ENCODE measurements at regions not wholly inside any gene's neighbourhood (a gene's known extent, or its start where the extent isn't known, plus 50 kb on each side); places are given as distances from the start of the nearest gene placed in this dataset.

DNA sequence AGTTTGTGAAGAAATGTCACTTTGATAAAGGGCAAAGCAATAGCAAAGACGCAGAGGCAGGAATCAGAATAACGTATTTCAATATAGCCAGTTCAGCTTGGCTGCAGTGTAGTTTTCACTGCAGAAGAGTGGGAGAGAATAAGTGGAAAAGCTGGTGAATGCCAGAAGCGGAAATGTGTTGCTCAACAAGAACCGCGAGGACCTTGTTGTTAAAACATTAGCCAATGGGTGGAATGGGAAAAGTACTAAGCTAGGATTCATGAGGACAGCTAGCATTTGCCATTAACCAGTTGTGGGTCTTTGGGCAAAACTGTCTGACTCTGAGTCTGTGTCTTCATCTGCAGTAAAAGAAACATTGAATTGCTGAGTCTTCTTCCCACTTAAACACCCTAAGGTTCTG lies 292.9 kb upstream of the GRIP1 start:
- Histone ChIP-seq H3K36me3 (ENCODE audit: insufficient read depth) (no peaks in the 10 kb centered on the region), H3K27me3 (ENCODE audit: insufficient read depth) (no peaks in the 10 kb centered on the region), H3K4me3 (no peak overlapping the region), H3K9me2 (ENCODE audit: insufficient read depth) (no peaks in the 10 kb centered on the region), H3K4me2 (no peak overlapping the region), H3F3A (replicated peaks; ENCODE audit: low read depth) (no peaks in the 10 kb centered on the region), H3K4me1 (ENCODE audit: insufficient read depth) (no peaks in the 10 kb centered on the region), H3K27ac (ENCODE audit: low read depth) (no peak overlapping the region), H4K20me1 (replicated peaks; ENCODE audit: insufficient read depth) (no peaks in the 10 kb centered on the region), H2AFZ (no peak overlapping the region), H3K79me2 (replicated peaks; ENCODE audit: insufficient read depth) (peaks cover 5% of the 10 kb centered on the region; the same call in 1 of the 2 replicates)
- Mint-ChIP-seq H3K9me3 (no peaks in the 10 kb centered on the region), H3K27me3 (ENCODE audit: insufficient read depth, low read depth, poor library complexity) (peaks cover 3% of the 10 kb centered on the region), H3K4me1 (peaks cover 6% of the 10 kb centered on the region), H3K4me3 (no peak overlapping the region), H3K36me3 (ENCODE audit: low read depth) (no peaks in the 10 kb centered on the region), H3K27ac (no peak overlapping the region)
- TF ChIP-seq POLR2AphosphoS5 (IDR thresholded peaks at IDR 0.05; ENCODE audit: low read depth) (no peak), STAT1 (IDR thresholded peaks at IDR 0.05; ENCODE audit: unreplicated experiment) (no peak), ZNF114 (CRISPR knock-in tag; IDR thresholded peaks at IDR 0.05) (no peak), CREB1 (CRISPR knock-in tag; IDR thresholded peaks at IDR 0.05; ENCODE audit: low read depth) (no peak), NANOG (IDR thresholded peaks at IDR 0.05; ENCODE audit: borderline replicate concordance) (no peak)
- TF ChIP-seq, protein P1, sequence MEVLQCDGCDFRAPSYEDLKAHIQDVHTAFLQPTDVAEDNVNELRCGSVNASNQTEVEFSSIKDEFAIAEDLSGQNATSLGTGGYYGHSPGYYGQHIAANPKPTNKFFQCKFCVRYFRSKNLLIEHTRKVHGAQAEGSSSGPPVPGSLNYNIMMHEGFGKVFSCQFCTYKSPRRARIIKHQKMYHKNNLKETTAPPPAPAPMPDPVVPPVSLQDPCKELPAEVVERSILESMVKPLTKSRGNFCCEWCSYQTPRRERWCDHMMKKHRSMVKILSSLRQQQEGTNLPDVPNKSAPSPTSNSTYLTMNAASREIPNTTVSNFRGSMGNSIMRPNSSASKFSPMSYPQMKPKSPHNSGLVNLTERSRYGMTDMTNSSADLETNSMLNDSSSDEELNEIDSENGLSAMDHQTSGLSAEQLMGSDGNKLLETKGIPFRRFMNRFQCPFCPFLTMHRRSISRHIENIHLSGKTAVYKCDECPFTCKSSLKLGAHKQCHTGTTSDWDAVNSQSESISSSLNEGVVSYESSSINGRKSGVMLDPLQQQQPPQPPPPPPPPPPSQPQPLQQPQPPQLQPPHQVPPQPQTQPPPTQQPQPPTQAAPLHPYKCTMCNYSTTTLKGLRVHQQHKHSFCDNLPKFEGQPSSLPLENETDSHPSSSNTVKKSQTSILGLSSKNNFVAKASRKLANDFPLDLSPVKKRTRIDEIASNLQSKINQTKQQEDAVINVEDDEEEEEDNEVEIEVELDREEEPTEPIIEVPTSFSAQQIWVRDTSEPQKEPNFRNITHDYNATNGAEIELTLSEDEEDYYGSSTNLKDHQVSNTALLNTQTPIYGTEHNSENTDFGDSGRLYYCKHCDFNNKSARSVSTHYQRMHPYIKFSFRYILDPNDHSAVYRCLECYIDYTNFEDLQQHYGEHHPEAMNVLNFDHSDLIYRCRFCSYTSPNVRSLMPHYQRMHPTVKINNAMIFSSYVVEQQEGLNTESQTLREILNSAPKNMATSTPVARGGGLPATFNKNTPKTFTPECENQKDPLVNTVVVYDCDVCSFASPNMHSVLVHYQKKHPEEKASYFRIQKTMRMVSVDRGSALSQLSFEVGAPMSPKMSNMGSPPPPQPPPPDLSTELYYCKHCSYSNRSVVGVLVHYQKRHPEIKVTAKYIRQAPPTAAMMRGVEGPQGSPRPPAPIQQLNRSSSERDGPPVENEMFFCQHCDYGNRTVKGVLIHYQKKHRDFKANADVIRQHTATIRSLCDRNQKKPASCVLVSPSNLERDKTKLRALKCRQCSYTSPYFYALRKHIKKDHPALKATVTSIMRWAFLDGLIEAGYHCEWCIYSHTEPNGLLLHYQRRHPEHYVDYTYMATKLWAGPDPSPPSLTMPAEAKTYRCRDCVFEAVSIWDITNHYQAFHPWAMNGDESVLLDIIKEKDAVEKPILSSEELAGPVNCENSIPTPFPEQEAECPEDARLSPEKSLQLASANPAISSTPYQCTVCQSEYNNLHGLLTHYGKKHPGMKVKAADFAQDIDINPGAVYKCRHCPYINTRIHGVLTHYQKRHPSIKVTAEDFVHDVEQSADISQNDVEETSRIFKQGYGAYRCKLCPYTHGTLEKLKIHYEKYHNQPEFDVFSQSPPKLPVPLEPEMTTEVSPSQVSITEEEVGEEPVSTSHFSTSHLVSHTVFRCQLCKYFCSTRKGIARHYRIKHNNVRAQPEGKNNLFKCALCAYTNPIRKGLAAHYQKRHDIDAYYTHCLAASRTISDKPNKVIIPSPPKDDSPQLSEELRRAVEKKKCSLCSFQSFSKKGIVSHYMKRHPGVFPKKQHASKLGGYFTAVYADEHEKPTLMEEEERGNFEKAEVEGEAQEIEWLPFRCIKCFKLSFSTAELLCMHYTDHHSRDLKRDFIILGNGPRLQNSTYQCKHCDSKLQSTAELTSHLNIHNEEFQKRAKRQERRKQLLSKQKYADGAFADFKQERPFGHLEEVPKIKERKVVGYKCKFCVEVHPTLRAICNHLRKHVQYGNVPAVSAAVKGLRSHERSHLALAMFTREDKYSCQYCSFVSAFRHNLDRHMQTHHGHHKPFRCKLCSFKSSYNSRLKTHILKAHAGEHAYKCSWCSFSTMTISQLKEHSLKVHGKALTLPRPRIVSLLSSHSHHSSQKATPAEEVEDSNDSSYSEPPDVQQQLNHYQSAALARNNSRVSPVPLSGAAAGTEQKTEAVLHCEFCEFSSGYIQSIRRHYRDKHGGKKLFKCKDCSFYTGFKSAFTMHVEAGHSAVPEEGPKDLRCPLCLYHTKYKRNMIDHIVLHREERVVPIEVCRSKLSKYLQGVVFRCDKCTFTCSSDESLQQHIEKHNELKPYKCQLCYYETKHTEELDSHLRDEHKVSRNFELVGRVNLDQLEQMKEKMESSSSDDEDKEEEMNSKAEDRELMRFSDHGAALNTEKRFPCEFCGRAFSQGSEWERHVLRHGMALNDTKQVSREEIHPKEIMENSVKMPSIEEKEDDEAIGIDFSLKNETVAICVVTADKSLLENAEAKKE (CRISPR knock-in tag; IDR thresholded peaks at IDR 0.05): no peak
- DNase-seq (ENCODE audit: low spot score) (no peak), ATAC-seq (no peak)

DNA sequence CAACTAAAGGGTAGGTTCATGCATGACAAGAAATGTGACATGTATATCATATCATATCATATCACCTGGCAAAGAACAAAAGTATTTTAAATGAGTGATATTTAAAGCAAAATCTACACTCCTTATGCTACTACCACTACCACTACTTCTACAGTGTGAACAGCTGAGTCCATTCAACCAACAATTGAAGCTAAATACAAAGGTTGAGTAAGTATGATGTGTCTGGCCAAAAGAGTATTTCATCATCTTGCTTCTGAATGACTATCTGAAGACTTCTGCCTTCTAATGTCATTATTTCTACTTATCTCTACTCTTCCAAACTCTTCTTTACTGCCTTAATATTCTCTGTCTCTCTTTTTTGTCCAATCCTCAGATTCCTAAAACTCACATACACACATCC lies 292.6 kb upstream of the CAND1 start:
- Histone ChIP-seq H3K4me2 (no peak overlapping the region), H3K79me2 (replicated peaks; ENCODE audit: insufficient read depth) (peaks cover 5% of the 10 kb centered on the region; the same call in 1 of the 2 replicates), H3F3A (replicated peaks; ENCODE audit: low read depth) (no peaks in the 10 kb centered on the region), H3K27me3 (ENCODE audit: insufficient read depth) (no peaks in the 10 kb centered on the region), H3K4me3 (no peak overlapping the region), H4K20me1 (replicated peaks; ENCODE audit: insufficient read depth) (no peaks in the 10 kb centered on the region), H3K27ac (ENCODE audit: low read depth) (no peak overlapping the region), H2AFZ (no peak overlapping the region), H3K9me2 (ENCODE audit: insufficient read depth) (no peaks in the 10 kb centered on the region), H3K36me3 (ENCODE audit: insufficient read depth) (no peaks in the 10 kb centered on the region), H3K4me1 (ENCODE audit: insufficient read depth) (no peaks in the 10 kb centered on the region)
- H3K27ac Mint-ChIP-seq: no peak overlapping the region
- H3K9me3 Mint-ChIP-seq: no peaks in the 10 kb centered on the region
- no peaks in the 10 kb centered on the region for H3K36me3 Mint-ChIP-seq (ENCODE audit: low read depth)
- H3K4me1 Mint-ChIP-seq: peaks cover 11% of the 10 kb centered on the region
- H3K4me3 Mint-ChIP-seq: no peak overlapping the region
- H3K27me3 Mint-ChIP-seq (ENCODE audit: insufficient read depth, low read depth, poor library complexity): peaks cover 1% of the 10 kb centered on the region
- DNase-seq (ENCODE audit: low spot score): no peak
- ATAC-seq: no peak
- no peak for TF ChIP-seq CTCF (conservative IDR thresholded peaks at IDR 0.05; ENCODE audit: low read depth in 2 of 2)
- no peak for TF ChIP-seq CREB1 (CRISPR knock-in tag; IDR thresholded peaks at IDR 0.05; ENCODE audit: low read depth)
- no peak for TF ChIP-seq POLR2AphosphoS5 (IDR thresholded peaks at IDR 0.05; ENCODE audit: low read depth)
- TF ChIP-seq ETS1 (IDR thresholded peaks at IDR 0.05): no peak
- no peak for TF ChIP-seq STAT1 (IDR thresholded peaks at IDR 0.05; ENCODE audit: unreplicated experiment)
- TF ChIP-seq ZNF331 (CRISPR knock-in tag; IDR thresholded peaks at IDR 0.05; ENCODE audit: low read depth): no peak
- TF ChIP-seq ZNF114 (CRISPR knock-in tag; IDR thresholded peaks at IDR 0.05): no peak
- TF ChIP-seq EZH2 (IDR thresholded peaks at IDR 0.05; ENCODE audit: low read depth, unreplicated experiment): no peak
- TF ChIP-seq JUNB (IDR thresholded peaks at IDR 0.05; ENCODE audit: unreplicated experiment): no peak
- TF ChIP-seq EZH2phosphoT487 (IDR thresholded peaks at IDR 0.05; ENCODE audit: unreplicated experiment): no peak
